Karpas-422 (cell line): ENCODE measurements at regions not wholly inside any gene's neighbourhood (a gene's known extent, or its start where the extent isn't known, plus 50 kb on each side); places are given as distances from the start of the nearest gene placed in this dataset.
"Not testable (repeated sequence)": the region's sequence is repeated elsewhere in the genome, so short reads cannot be mapped to it uniquely, and the experiment has no call there.

ENCODE experiments used
- DNase-seq: peaks from one replicate; pipeline ENCODE4 v3.0.0-alpha.2; 2015
- H2AFZ ChIP-seq: fragments of 200-600 bp; sonication (generic); 2 replicates; pipeline ENCODE4 v1.6.1; 2014; ENCODE audit warnings: antibody characterized with exemption, low read length, mixed read lengths
- H3K27ac ChIP-seq: fragments of 200-600 bp; sonication (generic); 2 replicates; pipeline ENCODE4 v1.5.1; 2014; ENCODE audit warnings: mild to moderate bottlenecking, low read length, moderate library complexity
- H3K27me3 ChIP-seq: fragments of 200-600 bp; sonication (generic); 2 replicates; pipeline ENCODE4 v1.6.1; 2014; ENCODE audit warnings: low read length, mixed read lengths
- H3K36me3 ChIP-seq: fragments of 200-600 bp; sonication (generic); 2 replicates; pipeline ENCODE4 v1.6.1; 2014; ENCODE audit warnings: low read length, mixed read lengths; ENCODE audit not compliant: insufficient read depth
- H3K4me1 ChIP-seq: fragments of 200-600 bp; sonication (generic); 2 replicates; pipeline ENCODE4 v1.6.1; 2014; ENCODE audit warnings: mild to moderate bottlenecking, low read length, mixed read lengths
- H3K4me2 ChIP-seq: fragments of 200-600 bp; sonication (generic); 2 replicates; pipeline ENCODE4 v1.6.1; 2014; ENCODE audit warnings: low read length, low read depth, mild to moderate bottlenecking; ENCODE audit not compliant: poor library complexity, severe bottlenecking
- H3K4me3 ChIP-seq: fragments of 200-600 bp; sonication (generic); 2 replicates; pipeline ENCODE4 v1.5.1; 2014; ENCODE audit warnings: mild to moderate bottlenecking, antibody characterized with exemption, low read length, mixed read lengths
- H3K79me2 ChIP-seq: fragments of 200-600 bp; sonication (generic); 2 replicates; pipeline ENCODE4 v1.6.1; 2014; ENCODE audit warnings: mild to moderate bottlenecking, low read length, mixed read lengths
- H3K9ac ChIP-seq: fragments of 200-600 bp; sonication (generic); 2 replicates; pipeline ENCODE4 v1.6.0; 2014; ENCODE audit warnings: low read length
- H3K9me2 ChIP-seq: fragments of 200-600 bp; sonication (generic), shearing (Covaris generic); replicated peaks from 2 replicates; pipeline ENCODE4 v1.6.0; 2014; ENCODE audit warnings: mild to moderate bottlenecking, low read length, moderate library complexity; ENCODE audit not compliant: insufficient read depth
- H3K9me3 ChIP-seq: fragments of 300-700, 200-600 bp; sonication (generic); 2 replicates; pipeline ENCODE4 v1.6.1; 2014; ENCODE audit warnings: low read length, mixed read lengths
- H4K20me1 ChIP-seq: fragments of 200-600 bp; sonication (generic); 2 replicates; pipeline ENCODE4 v1.6.1; 2014; ENCODE audit warnings: mild to moderate bottlenecking, antibody characterized with exemption, low read length, low read depth; ENCODE audit not compliant: insufficient read depth

DNA sequence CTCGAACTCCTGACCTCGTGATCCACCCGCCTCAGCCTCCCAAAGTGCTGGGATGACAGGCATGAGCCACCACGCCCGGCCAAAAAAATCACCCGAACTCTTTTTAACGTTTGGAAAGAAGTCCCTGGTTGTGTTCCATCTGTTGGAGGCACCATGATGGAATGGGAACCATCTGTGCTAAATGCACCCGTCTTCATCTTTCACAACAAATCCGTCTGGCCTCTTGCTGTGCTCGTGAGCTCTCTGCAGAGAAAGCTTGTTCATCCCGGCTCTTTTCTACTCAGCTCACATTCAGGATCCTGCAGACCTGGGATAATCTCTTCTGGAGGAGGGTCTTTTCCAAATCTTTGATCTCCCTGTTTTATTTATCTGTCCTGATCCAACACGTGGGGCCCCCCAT is 188.8 kb downstream of the CRLF2 start:
- no peak for DNase-seq
- no peak overlapping the region for H2AFZ ChIP-seq

DNA sequence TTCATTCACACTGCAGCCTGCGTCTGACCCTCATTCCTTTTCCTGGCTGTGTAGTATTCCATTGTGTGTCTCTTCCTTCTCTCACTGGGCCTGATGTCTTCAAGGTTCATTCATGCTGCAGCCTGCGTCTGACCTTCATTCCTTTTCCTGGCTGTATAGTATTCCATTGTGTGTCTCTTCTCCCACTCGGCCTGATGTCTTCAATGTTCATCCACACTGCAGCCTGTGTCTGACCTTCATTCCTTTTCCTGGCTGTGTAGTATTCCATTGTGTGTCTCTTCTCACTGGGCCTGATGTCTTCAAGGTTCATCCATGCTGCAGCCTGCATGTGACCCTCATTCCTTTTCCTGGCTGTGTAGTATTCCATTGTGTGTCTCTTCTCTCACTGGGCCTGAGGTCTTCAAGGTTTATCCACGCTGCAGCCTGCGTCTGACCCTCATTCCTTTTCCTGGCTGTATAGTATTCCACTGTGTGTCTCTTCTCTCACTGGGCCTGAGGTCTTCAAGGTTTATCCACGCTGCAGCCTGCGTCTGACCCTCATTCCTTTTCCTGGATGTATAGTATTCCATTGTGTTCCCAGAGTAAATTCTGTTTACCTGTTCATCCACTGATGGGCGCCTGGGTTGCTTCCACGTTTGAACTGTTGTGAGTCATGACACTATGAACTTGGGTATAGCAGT is 191.0 kb downstream of the CRLF2 start:
- not testable (repeated sequence) for H3K9me2 ChIP-seq, H3K4me2 ChIP-seq, H3K27ac ChIP-seq, H3K27me3 ChIP-seq, H3K36me3 ChIP-seq, H2AFZ ChIP-seq, H3K79me2 ChIP-seq, H4K20me1 ChIP-seq, H3K4me1 ChIP-seq, H3K9ac ChIP-seq, H3K4me3 ChIP-seq, DNase-seq, H3K9me3 ChIP-seq

More for the DNA sequence above, 188.8 kb downstream of the CRLF2 start:
- Histone ChIP-seq H3K36me3 (no peaks in the 10 kb centered on the region), H3K4me3 (no peak overlapping the region), H3K9me2 (no peaks in the 10 kb centered on the region), H3K9me3 (peaks cover 5% of the 10 kb centered on the region), H3K27me3 (no peaks in the 10 kb centered on the region), H3K4me1 (no peaks in the 10 kb centered on the region), H4K20me1 (no peaks in the 10 kb centered on the region), H3K4me2 (no peak overlapping the region), H3K27ac (no peak overlapping the region), H3K9ac (no peak overlapping the region), H3K79me2 (no peaks in the 10 kb centered on the region)

DNA sequence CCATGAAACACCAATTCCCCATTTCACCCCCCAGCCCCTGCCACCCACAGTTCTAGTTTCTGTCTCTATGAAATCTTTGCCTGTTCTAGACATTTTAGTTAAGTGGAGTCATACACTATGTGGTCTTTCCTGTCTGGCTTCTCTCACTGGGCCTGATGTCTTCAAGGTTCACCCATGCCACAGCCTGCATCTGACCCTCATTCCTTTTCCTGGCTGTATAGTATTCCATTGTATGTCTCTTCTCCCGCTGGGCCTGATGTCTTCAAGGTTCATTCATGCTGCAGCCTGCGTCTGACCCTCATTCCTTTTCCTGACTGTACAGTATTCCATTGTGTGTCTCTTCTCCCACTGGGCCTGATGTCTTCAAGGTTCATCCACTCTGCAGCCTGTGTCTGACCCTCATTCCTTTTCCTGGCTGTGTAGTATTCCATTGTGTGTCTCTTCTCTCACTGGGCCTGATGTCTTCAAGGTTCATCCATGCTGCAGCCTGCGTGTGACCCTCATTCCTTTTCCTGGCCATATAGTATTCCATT is 191.7 kb downstream of the CRLF2 start:
- H3K27me3 ChIP-seq = no peaks in the 10 kb centered on the region
- H3K36me3 ChIP-seq = no peaks in the 10 kb centered on the region
- H3K9me3 ChIP-seq = peaks cover 5% of the 10 kb centered on the region
- H3K4me1 ChIP-seq = no peaks in the 10 kb centered on the region
- no peaks in the 10 kb centered on the region for H3K79me2 ChIP-seq
- H3K9me2 ChIP-seq = no peaks in the 10 kb centered on the region
- H3K4me3 ChIP-seq = no peak overlapping the region
- DNase-seq = no peak
- H3K27ac ChIP-seq = no peak overlapping the region
- H4K20me1 ChIP-seq = no peaks in the 10 kb centered on the region
- H3K4me2 ChIP-seq = no peak overlapping the region
- no peak overlapping the region for H3K9ac ChIP-seq
- no peak overlapping the region for H2AFZ ChIP-seq

DNA sequence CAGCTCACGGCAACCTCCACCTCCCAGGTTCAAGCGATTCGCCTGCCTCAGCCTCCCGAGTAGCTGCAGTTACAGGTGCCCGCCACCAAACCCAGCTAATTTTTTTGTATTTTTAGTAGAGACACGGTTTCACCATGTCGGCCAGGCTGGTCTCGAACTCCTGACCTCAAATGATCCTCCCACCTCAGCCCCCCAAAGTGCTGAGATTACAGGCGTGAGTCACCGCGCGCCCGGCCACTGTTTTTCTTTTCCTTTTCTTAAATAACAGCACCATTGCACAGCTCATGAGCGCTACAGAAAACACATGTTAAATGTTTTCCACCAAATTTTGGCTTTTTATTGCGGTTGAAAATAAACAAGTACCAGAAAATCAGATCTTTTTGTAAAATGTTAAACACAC is 195.5 kb downstream of the CRLF2 start:
- not testable (repeated sequence) for H3K9ac ChIP-seq, H3K4me2 ChIP-seq, H3K9me2 ChIP-seq, H3K4me1 ChIP-seq, H2AFZ ChIP-seq, H3K4me3 ChIP-seq, DNase-seq, H4K20me1 ChIP-seq, H3K36me3 ChIP-seq, H3K27me3 ChIP-seq, H3K9me3 ChIP-seq, H3K79me2 ChIP-seq, H3K27ac ChIP-seq

DNA sequence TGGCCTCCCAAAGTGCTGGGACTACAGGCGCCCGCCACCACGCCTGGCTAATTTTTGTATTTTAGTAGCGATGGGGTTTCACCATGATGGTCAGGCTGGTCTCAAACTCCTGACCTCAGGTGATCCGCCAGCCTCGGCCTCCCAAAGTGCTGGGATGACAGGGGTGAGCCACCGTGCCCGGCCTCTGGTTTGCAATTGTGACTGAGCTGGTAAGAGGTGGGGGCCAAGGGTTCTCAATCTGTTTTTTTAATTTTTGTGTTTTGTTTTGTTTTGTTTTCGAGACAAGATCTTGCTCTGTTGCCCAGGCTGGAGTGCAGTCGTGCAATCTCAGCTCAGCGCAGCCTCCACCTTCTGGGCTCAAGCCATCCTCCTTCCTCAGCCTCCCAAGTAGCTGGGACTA is 196.2 kb downstream of the CRLF2 start:
- not testable (repeated sequence) for H3K4me3 ChIP-seq, H4K20me1 ChIP-seq, H2AFZ ChIP-seq, H3K9me3 ChIP-seq, H3K36me3 ChIP-seq, H3K27me3 ChIP-seq, H3K9ac ChIP-seq, H3K4me2 ChIP-seq, H3K79me2 ChIP-seq, H3K9me2 ChIP-seq, DNase-seq, H3K27ac ChIP-seq, H3K4me1 ChIP-seq

DNA sequence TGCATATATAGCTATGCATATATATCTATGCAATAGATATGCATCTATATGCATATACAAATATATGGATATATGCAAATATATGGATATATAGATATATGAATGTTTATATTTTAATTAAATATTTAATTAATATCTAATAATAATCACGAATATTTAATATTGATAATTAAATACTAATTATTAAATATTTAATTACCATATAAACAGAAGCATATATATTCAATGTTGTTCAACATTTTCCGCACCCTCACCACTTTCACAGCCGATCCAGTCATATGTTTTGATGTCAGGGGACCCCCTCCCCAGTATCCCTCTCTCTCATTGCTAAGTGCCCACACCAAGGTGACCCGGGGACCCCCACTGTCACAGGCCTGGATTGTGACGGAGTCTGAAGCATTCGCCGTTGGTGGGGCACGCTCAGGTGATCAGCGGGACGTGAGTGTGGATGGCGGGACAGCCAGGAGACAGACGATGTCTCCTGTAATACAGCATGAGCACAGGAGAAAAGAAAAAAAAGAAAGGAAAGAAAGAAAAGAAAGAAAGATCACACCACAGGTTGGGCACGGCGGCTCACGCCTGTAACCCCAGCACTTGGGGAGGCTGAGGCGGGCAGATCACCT is 199.7 kb downstream of the CRLF2 start:
- Histone ChIP-seq H3K4me2 (no peak overlapping the region), H3K27ac (no peak overlapping the region), H3K36me3 (no peaks in the 10 kb centered on the region), H2AFZ (no peak overlapping the region), H4K20me1 (no peaks in the 10 kb centered on the region), H3K4me3 (no peak overlapping the region), H3K9me2 (no peaks in the 10 kb centered on the region), H3K4me1 (no peaks in the 10 kb centered on the region), H3K9me3 (no peaks in the 10 kb centered on the region), H3K27me3 (no peaks in the 10 kb centered on the region), H3K79me2 (no peaks in the 10 kb centered on the region), H3K9ac (no peak overlapping the region)
- no peak for DNase-seq

DNA sequence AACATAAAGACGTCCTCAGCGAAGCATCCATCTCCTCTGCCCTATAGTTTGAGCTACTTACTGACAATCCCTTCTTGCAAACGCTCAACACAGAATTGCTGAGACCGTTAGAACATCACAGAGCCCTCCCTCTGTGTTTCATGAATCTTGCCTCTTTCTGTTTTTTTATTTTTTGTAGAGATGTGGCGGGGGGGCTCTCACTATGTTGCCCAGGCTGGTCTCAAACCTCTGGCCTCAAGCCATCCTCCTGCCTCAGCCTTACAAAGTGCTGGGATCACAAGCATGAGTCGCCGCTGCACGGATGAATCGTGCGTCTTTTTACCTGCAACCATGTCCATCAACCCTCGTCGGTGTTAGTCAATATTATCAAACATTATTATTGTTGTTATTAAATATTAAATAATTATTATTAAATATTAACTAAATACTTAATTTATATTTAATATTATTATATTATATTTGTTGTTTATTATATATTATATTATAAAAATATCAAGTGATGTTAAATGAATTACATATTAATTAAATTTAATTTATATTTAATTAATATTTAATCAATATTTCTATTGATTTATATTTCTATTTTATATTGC is 200.7 kb downstream of the CRLF2 start:
- H3K4me1 ChIP-seq = no peaks in the 10 kb centered on the region
- H3K4me3 ChIP-seq = no peak overlapping the region
- H3K4me2 ChIP-seq = no peak overlapping the region
- no peaks in the 10 kb centered on the region for H3K36me3 ChIP-seq
- no peak overlapping the region for H2AFZ ChIP-seq
- no peak overlapping the region for H3K27ac ChIP-seq
- H3K79me2 ChIP-seq = no peaks in the 10 kb centered on the region
- H3K27me3 ChIP-seq = no peaks in the 10 kb centered on the region
- no peak for DNase-seq
- H4K20me1 ChIP-seq = no peaks in the 10 kb centered on the region
- H3K9ac ChIP-seq = no peak overlapping the region
- H3K9me3 ChIP-seq = no peaks in the 10 kb centered on the region
- no peaks in the 10 kb centered on the region for H3K9me2 ChIP-seq

DNA sequence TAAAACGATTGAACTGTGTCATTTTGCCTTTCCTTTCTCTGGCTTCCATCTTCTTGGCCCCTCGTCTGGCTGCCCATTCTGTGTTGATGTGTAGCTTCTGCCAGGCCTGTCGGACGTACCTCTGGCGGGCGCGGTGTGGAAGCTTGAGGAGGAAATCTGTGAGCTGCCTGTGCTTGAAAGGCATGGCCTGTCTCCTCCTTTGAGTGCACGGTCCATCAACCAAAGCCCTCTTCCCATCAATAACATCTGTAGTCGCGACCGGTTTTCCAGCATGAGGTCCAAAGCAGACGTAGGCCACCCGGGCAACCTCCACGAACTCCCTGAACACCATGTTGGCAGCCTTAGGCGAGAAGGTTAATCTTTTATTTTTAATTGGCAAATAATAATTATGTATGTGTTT is 202.7 kb downstream of the CRLF2 start:
- Histone ChIP-seq H3K27ac (no peak overlapping the region), H3K4me2 (no peak overlapping the region), H3K79me2 (no peaks in the 10 kb centered on the region), H3K9me3 (no peaks in the 10 kb centered on the region), H2AFZ (no peak overlapping the region), H3K4me3 (no peak overlapping the region), H3K9ac (no peak overlapping the region), H3K27me3 (no peaks in the 10 kb centered on the region), H3K4me1 (no peaks in the 10 kb centered on the region), H3K9me2 (no peaks in the 10 kb centered on the region), H4K20me1 (no peaks in the 10 kb centered on the region), H3K36me3 (no peaks in the 10 kb centered on the region)
- DNase-seq = no peak
